ES-I3 (cell line): ENCODE measurements at regions not wholly inside any gene's neighbourhood (a gene's known extent, or its start where the extent isn't known, plus 50 kb on each side); places are given as distances from the start of the nearest gene placed in this dataset.

Experiments
- H3K36me3 ChIP-seq: 2 replicates; pipeline ENCODE4 v1.6.1; 2013; ENCODE audit warnings: mild to moderate bottlenecking, low read length, control low read depth, moderate library complexity; ENCODE audit not compliant: insufficient read depth
- H3K4me1 ChIP-seq: 2 replicates; pipeline ENCODE4 v1.6.1; 2013; ENCODE audit warnings: mild to moderate bottlenecking, control low read depth, low read length; ENCODE audit not compliant: insufficient read depth
- H3K9ac ChIP-seq: 2 replicates; pipeline ENCODE4 v1.6.1; 2013; ENCODE audit warnings: low read depth, mild to moderate bottlenecking, low read length, moderate library complexity
- H3K9me3 ChIP-seq: 2 replicates; pipeline ENCODE4 v1.6.1; 2013; ENCODE audit warnings: mild to moderate bottlenecking, low read length, moderate library complexity; ENCODE audit not compliant: control insufficient read depth, insufficient read depth

DNA sequence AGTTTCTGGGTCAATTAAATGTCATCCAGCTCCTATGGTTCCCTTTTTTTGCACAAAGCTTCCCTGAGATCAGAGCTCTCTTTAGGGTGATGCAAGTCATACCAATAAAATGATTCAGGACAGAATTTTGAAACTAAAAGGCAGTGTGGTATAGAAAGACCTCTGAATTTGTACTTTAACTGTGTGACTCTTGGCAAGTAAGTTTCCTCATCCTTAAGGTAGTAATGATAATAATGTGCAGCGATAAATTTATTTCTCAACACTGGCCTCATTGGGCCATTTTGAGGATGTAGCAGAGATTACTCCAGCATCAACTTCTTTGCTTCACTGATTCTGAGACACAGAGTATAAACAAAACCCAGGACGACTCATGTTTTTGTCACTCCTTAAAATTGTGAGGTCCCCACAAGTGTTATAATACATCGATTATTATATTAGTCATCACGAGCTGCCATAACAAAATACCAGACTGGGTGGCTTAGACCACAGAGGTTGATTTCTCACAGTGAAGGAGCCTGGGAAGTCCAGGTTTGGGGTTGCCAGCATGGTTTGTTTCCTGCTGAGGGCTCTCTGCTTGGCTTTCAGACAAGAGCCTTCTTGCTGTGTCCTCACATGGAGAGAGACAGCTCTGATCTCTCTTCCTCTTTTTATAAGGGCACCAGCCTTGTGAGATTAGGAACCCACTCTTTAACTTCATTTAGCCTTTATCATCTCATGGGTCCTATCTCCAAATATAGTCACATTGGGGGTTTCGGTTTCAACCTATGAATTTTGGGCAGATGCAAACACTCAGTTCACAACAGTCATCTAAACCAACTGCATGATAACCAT lies 293.0 kb downstream of the ZNF608 start:
- H3K9ac ChIP-seq: no peak overlapping the region
- no peaks in the 10 kb centered on the region; the same call in 1 of the 2 replicates for H3K9me3 ChIP-seq
- no peaks in the 10 kb centered on the region for H3K36me3 ChIP-seq
- H3K4me1 ChIP-seq: no peaks in the 10 kb centered on the region

DNA sequence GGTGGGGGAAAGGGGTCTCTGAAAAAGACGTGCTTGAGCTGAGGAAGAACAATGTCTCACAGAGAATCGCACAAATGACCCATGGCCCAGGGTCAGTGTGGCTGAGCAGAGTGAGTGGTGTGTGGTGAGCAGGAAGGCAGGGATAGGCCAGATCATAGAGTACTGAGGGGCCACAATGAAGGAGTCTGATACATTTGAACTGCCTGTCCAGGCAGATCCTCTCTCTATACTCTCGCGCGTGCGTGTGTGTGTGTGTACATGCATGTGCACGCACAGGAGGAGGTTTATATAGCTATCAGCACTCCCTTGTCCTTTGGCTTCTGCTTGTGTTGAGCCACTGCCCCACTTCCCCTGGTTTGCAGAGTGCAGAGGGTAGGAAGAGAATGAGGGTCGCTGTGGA lies 294.0 kb downstream of the ZNF608 start:
- H3K4me1 ChIP-seq: no peaks in the 10 kb centered on the region
- no peak overlapping the region for H3K9ac ChIP-seq
- H3K36me3 ChIP-seq: no peaks in the 10 kb centered on the region
- no peaks in the 10 kb centered on the region; the same call in 1 of the 2 replicates for H3K9me3 ChIP-seq

DNA sequence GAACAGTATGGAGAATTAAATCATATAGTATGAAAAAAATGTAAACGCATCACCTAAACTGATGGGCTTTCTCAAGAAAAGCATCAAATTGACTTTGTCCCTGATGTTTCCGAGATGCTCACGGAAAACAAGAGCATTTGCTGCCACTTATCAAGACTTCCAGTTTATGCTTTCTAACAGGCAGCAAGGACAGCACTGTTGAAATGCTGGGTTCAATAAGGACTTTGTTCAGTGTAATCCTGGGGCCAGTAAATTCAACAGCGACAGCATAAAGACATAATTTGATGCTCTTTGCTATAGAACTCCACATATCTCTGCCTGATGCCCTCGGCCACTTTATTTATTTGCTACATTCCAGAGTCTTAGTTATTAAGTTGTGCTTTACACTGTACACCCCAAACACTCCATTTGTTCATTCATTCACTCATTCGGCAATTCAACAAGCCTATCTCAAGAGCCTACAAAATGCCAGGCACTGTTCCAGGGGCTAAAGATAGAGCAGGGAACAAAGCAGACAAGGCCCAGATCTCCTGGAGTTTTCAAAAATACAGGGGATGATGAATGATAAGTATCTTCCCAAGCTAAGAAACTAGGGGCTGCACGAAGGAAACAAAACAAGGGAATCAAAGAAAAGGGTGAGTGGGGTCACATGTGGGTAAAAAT lies 294.6 kb downstream of the ZNF608 start:
- Histone ChIP-seq H3K9me3 (no peaks in the 10 kb centered on the region; the same call in 1 of the 2 replicates), H3K4me1 (no peaks in the 10 kb centered on the region), H3K9ac (no peak overlapping the region), H3K36me3 (no peaks in the 10 kb centered on the region)

DNA sequence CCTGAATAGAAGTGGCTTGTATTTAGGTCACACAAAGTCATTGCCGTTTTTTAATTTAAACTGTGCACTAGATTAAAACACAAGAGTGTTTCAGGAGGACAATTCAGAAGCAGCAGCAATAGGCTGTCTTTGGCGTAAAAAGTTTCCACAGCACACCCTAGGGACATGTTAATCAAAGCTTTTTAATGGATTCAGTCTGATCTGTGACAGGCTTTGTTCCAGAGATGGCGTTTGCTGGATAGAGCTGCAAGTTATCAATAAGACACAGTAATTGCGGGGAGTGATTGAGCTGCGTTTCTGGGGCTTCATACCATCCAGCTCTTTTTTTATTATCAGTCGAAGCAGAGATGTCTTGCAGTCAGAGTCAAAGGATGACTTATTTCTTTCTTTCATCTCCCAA lies 300.3 kb downstream of the ZNF608 start:
- Histone ChIP-seq H3K4me1 (no peaks in the 10 kb centered on the region), H3K9ac (no peak overlapping the region), H3K9me3 (no peaks in the 10 kb centered on the region; the same call in 1 of the 2 replicates), H3K36me3 (no peaks in the 10 kb centered on the region)

DNA sequence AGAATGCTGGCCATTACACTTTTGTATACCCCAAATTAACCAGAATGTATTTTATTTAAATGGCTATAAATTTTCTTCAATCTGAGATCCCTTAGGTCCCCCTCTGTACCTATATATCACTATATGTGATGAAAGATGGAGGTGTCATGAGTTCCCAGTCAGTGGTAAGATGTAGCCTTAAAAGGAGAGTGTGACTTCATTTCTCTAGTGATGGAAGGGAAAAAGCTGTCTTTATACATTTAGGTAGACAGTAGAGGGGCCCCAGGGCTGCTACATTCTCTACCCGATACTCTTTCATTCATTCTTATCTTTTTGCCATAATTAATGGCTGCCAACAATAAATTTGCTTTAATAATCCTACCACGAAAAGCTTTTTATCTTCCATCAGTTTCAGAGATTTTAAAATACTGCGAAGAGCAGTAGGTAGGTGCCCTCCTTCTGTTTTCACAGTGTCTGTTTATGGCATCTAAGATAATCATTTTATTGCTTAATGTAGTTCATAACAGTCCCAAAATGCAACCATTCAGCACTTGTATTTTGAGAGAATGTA lies 301.3 kb downstream of the ZNF608 start:
- Histone ChIP-seq H3K9ac (no peak overlapping the region), H3K36me3 (no peaks in the 10 kb centered on the region), H3K9me3 (no peaks in the 10 kb centered on the region; the same call in 1 of the 2 replicates), H3K4me1 (peaks cover 6% of the 10 kb centered on the region; the same call in 1 of the 2 replicates)

DNA sequence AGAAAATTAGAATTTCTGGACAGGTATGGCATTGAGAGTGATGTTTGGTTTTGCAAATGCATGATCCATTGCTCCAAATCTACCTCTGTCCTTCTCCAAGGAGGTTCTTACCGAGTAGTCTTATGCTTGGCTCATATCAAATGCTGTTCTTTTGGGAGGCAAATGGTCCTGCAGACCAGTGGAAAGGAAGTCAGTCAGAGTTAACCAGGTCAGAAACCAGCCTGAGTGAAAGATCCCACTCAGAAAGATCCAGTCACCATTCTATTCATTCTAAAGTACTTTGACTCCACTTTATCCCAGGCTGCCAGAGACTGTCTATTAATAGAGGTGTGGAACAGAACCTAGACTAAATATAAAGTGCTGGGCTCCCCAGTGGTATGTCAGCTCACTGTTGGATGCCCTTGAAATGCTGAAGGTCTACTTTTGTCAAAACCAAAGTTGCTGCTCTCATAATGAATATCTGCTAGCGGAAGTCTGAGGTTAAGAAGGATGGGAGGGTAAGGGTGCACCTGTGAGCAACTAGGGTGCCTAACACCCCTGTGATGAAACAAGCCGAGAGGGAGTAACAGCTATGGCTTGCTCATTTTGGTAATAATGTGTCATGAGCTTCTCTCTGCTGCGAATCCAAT lies 302.2 kb downstream of the ZNF608 start:
- H3K9ac ChIP-seq: no peak overlapping the region
- no peaks in the 10 kb centered on the region for H3K36me3 ChIP-seq
- peaks cover 15% of the 10 kb centered on the region; the same call in 1 of the 2 replicates for H3K4me1 ChIP-seq
- no peaks in the 10 kb centered on the region for H3K9me3 ChIP-seq

DNA sequence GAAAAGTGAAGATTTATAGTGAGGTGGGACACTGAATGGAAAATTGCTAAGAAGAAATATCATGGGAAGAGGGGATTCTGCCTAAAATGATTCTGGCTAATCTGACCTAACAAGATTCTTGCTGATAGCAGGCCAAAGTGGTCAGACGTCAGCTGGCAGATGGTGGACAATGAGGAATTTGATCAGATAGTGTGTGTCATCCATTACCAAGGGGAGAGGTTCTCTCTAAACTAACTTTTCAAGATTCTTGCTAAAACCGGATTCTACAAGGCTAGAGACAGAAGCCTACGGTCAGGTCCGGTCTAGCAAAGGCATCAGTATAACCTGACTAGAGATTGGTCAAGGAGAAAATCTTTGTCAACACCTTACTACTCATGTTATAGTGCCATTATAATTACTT lies 306.0 kb downstream of the ZNF608 start:
- H3K4me1 ChIP-seq: peaks cover 25% of the 10 kb centered on the region; the same call in 1 of the 2 replicates
- H3K9me3 ChIP-seq: no peaks in the 10 kb centered on the region
- no peaks in the 10 kb centered on the region for H3K36me3 ChIP-seq
- no peak overlapping the region for H3K9ac ChIP-seq

DNA sequence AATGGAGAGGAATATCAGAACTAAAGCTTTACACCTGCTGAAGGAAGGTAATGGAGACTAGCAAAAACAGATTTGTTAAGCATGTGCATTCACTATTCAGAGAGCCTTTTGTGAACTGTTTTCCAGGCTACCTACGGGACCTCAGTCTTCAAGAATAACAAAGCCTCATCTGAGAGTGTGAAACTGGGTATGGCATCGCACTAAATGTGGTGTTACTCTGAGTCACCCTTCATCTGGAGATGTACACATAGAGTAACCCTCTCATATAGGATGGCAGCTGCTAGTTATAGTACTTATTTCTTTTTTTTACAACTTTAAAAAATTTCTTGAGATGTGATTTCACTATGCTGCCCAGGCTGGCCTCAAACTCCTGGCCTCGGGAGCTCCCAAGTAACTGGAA lies 306.8 kb downstream of the ZNF608 start:
- Histone ChIP-seq H3K9ac (no peak overlapping the region), H3K9me3 (no peaks in the 10 kb centered on the region), H3K36me3 (no peaks in the 10 kb centered on the region), H3K4me1 (peaks cover 25% of the 10 kb centered on the region; the same call in 1 of the 2 replicates)

DNA sequence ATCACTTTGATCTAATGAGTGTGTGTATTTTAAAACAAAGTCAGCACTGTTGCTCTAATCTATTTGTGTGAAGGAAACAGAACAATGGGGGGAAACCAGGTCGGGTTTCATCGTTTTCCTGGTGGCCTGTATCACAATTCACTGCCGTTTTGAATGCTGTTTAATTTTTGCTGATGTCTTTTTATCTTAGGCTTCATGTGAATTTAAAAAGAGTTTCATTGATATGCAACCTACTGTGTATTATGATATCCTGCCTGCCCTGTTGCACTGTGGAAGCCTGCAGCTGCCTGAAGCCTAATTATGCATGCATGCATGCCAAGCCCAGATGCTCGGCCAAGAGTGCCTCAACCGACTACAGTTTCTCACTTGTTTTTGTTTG lies 307.5 kb downstream of the ZNF608 start:
- H3K9ac ChIP-seq: no peak overlapping the region
- peaks cover 25% of the 10 kb centered on the region; the same call in 1 of the 2 replicates for H3K4me1 ChIP-seq
- H3K36me3 ChIP-seq: no peaks in the 10 kb centered on the region
- no peaks in the 10 kb centered on the region for H3K9me3 ChIP-seq

DNA sequence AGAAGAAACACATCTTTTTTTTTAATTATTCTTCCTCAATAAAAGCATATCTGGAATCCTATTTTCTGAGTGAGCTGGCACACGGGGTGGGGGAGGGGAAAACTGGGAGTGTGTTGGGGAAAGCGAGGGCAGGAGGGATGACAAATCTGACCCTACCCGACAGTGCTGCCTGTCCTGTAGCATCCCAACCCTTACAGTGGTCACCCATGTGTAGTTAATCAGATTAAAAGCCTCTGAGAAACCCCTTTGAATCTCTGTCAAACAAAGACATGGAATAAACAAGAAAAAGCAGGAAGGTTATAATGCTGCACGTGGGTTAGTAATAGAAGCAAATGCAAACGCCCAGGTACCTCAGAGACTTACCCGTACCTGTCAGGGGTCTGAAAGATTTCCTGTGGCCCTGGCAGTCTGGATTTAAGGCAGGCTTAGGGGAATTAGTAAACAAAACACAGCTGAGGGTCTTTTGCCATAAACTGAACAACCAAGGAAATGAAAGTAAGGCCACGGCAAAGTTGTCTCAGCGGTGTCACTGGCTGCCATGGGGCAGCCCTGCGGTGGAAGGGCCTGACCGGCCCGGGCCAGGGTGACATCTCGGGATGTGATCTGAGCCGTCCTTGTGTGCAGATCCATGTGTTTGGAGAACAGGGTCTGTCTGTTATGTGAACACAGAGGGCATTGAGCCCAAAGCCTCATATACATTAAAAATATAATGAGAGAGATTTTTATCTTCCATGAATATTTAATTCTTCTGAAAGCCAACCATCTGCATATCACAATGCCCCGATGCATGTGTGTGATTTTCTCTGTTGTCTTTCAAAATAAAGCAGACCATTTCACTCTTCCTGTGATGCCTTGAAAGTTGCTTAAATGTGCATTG lies 308.2 kb downstream of the ZNF608 start:
- no peaks in the 10 kb centered on the region for H3K9me3 ChIP-seq
- no peaks in the 10 kb centered on the region for H3K36me3 ChIP-seq
- H3K9ac ChIP-seq: no peak overlapping the region
- peaks cover 25% of the 10 kb centered on the region; the same call in 1 of the 2 replicates for H3K4me1 ChIP-seq

DNA sequence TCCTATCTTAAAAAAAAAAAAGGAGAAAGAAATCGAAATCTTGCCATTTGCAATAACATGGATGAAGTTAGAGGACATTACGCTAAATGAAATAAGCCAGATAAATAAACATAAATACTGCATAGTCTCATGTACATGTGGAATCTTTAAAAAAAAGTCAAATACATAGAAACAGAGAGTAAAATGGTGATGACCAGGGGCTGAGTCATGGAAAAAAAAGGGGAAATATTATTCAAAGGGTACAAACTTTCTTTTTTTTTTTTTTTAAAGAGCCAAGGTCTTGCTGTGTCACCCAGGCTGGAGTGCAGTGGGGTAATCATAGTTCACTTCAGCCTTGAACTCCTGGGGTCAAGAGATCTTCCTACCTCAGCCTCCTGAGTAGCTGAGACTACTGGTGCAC lies 310.1 kb downstream of the ZNF608 start:
- no peak overlapping the region for H3K9ac ChIP-seq
- H3K4me1 ChIP-seq: peaks cover 25% of the 10 kb centered on the region; the same call in 1 of the 2 replicates
- no peaks in the 10 kb centered on the region for H3K9me3 ChIP-seq
- no peaks in the 10 kb centered on the region for H3K36me3 ChIP-seq

DNA sequence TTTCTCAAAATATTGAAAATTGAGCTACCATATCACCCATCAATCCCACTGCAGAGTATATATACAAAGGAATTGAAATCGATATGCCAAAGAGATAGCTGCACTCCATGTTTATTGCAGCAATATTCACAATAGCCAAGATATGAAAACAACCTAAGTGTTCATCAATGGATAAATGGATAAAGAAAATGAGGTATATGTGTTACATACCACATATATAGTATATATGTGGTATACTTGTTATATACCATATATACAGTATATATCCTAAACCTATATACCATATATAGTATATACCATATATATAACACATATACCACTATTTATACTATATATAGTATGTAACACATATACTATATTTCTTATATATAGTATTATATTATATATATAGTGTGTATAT lies 313.3 kb downstream of the ZNF608 start:
- Histone ChIP-seq H3K9ac (no peak overlapping the region), H3K36me3 (no peaks in the 10 kb centered on the region), H3K4me1 (peaks cover 1% of the 10 kb centered on the region; the same call in 1 of the 2 replicates), H3K9me3 (no peaks in the 10 kb centered on the region)

DNA sequence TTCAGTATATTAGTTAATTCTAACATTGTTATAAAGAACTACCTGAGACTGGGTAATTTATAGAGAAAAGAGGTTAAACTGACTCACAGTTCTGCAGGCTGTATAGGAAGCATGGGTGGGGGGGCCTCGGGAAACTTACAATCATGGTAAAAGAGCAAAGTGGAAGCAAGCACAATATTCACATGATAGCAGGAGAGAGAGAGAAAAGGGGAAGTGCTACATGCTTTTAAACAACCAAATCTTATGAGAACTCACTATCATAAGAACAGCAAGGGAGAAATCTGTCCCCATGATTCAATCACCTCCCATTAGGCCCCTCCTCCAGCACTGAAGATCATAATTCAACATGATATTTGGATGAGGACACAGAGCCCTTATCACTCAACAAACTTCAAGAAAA lies 324.9 kb downstream of the ZNF608 start:
- H3K4me1 ChIP-seq: no peaks in the 10 kb centered on the region
- peaks cover 12% of the 10 kb centered on the region for H3K9me3 ChIP-seq
- no peak overlapping the region for H3K9ac ChIP-seq
- H3K36me3 ChIP-seq: no peaks in the 10 kb centered on the region

DNA sequence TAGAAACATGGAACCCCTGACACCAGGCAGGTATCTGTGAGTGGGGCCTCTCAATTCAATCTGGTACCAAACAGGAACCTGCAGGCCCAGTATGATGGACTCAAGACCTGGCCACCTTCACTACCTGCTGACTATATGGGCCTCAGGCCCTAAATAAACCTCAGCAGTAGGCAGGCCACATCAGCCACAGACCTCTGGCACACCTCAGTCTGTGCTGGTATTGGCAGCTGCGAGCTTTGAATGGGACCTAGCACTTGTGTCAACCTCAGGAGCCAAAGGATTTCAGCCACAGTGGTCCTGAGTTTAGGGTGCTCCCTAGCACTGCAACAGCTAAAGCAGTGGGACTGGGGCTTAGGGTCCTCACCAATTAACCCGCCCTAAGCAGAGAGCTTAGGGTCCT lies 325.5 kb downstream of the ZNF608 start:
- H3K4me1 ChIP-seq: no peaks in the 10 kb centered on the region
- H3K9ac ChIP-seq: no peak overlapping the region
- no peaks in the 10 kb centered on the region for H3K36me3 ChIP-seq
- H3K9me3 ChIP-seq: peaks cover 12% of the 10 kb centered on the region
